MCF 10A (cell line): ENCODE measurements at regions not wholly inside any gene's neighbourhood (a gene's known extent, or its start where the extent isn't known, plus 50 kb on each side); places are given as distances from the start of the nearest gene placed in this dataset.

Experiments
- BruUV-seq: library from RNA; stranded (reverse); fragments of 400-500 nt; replicated peaks from 2 replicates; lab custom pipeline; 2021; lab: Mats Ljungman, UMichigan
- CTCF ChIA-PET: fragments of 300-600 bp; sonication (Branson Sonifier 250); formaldehyde crosslinking; extraction: SDS; loops from one replicate; lab custom pipeline; 2021; ENCODE audit warnings: antibody characterized with exemption, inconsistent platforms; lab: Yijun Ruan, JAX
- POLR2A ChIA-PET: fragments of 300-600, 350-650 bp; sonication (Branson Sonifier 250); formaldehyde crosslinking; extraction: SDS; loops from one replicate; lab custom pipeline; 2020; ENCODE audit warnings: antibody characterized with exemption, inconsistent platforms; lab: Yijun Ruan, JAX
- DNase-seq: peaks from one replicate; pipeline ENCODE4 v3.0.0-alpha.2; 2018; ENCODE audit not compliant: unreplicated experiment
- H3K27ac Mint-ChIP-seq: one replicate; pipeline ENCODE4 v1.8.0; 2022; ENCODE audit warnings: mild to moderate bottlenecking, low read depth, mixed read lengths; ENCODE audit not compliant: unreplicated experiment
- H3K27me3 Mint-ChIP-seq: one replicate; pipeline ENCODE4 v1.8.0; 2022; ENCODE audit warnings: mixed read lengths; ENCODE audit not compliant: insufficient read depth, unreplicated experiment
- H3K36me3 Mint-ChIP-seq: one replicate; pipeline ENCODE4 v1.8.0; 2022; ENCODE audit warnings: mild to moderate bottlenecking, moderate library complexity, mixed read lengths; ENCODE audit not compliant: insufficient read depth, unreplicated experiment
- H3K4me1 Mint-ChIP-seq: one replicate; pipeline ENCODE4 v1.8.0; 2022; ENCODE audit warnings: mixed read lengths; ENCODE audit not compliant: insufficient read depth, unreplicated experiment
- H3K4me3 Mint-ChIP-seq: one replicate; pipeline ENCODE4 v1.8.0; 2022; ENCODE audit warnings: mild to moderate bottlenecking, moderate library complexity, mixed read lengths; ENCODE audit not compliant: unreplicated experiment
- H3K9me3 Mint-ChIP-seq: one replicate; pipeline ENCODE4 v1.8.0; 2022; ENCODE audit warnings: mixed read lengths; ENCODE audit not compliant: unreplicated experiment
- CTCF ChIP-seq: fragments of 200-600 bp; IDR thresholded peaks from one replicate; pipeline ENCODE4 v1.8.0; 2022; ENCODE audit warnings: antibody characterized with exemption, mild to moderate bottlenecking; ENCODE audit not compliant: unreplicated experiment
- intact Hi-C: fragments of 100-400 bp; cut with micrococcal nuclease; formaldehyde crosslinking; loops from 2 replicates; pipeline ENCODE4 v1.14.1; 2022

GRCh38 chr16:86198206-86199118, 299.5 kb downstream of the IRF8 start:
- Mint-ChIP-seq H3K36me3 (no peaks in the 10 kb centered on the region), H3K4me3 (no peak overlapping the region), H3K4me1 (no peaks in the 10 kb centered on the region), H3K27me3 (peaks cover 100% of the 10 kb centered on the region), H3K9me3 (no peaks in the 10 kb centered on the region), H3K27ac (no peak overlapping the region)
- no peak for DNase-seq
- no TSS peak for BruUV-seq
- intact Hi-C loops, result no loop called here
- ChIA-PET POLR2A (no interaction called here), CTCF (no interaction called here)
- TF ChIP-seq CTCF, result no peak

GRCh38 chr16:86199182-86199581, 300.2 kb downstream of the IRF8 start:
- TF ChIP-seq CTCF, result no peak
- Mint-ChIP-seq H3K4me1 (no peaks in the 10 kb centered on the region), H3K9me3 (no peaks in the 10 kb centered on the region), H3K27me3 (peaks cover 95% of the 10 kb centered on the region), H3K27ac (no peak overlapping the region), H3K4me3 (no peak overlapping the region), H3K36me3 (no peaks in the 10 kb centered on the region)
- intact Hi-C loops, result no loop called here
- ChIA-PET POLR2A (interaction anchor here (1.3 kb wide), 1 partner anchor 24 kb away, joined by 4 read pairs; no protein-coding TSS in a partner anchor), CTCF (no interaction called here)
- BruUV-seq, result no TSS peak
- no peak for DNase-seq

GRCh38 chr16:86199871-86200695, 301.1 kb downstream of the IRF8 start:
- H3K27ac Mint-ChIP-seq, result no peak overlapping the region
- H3K4me3 Mint-ChIP-seq, result no peak overlapping the region
- no peaks in the 10 kb centered on the region for H3K9me3 Mint-ChIP-seq
- ChIA-PET POLR2A (interaction anchor here (1.3 kb wide), 1 partner anchor 23 kb away, joined by 4 read pairs; no protein-coding TSS in a partner anchor), CTCF (no interaction called here)
- no peak for DNase-seq
- TF ChIP-seq CTCF, result no peak
- intact Hi-C loops, result no loop called here
- H3K4me1 Mint-ChIP-seq, result no peaks in the 10 kb centered on the region
- no TSS peak for BruUV-seq
- H3K36me3 Mint-ChIP-seq, result no peaks in the 10 kb centered on the region
- H3K27me3 Mint-ChIP-seq, result peaks cover 86% of the 10 kb centered on the region

GRCh38 chr16:86200722-86201121, 301.8 kb downstream of the IRF8 start:
- intact Hi-C loops, result no loop called here
- no peak for DNase-seq
- POLR2A ChIA-PET, result no interaction called here
- CTCF ChIA-PET, result interaction anchor here (0.6 kb wide), 1 partner anchor 8 kb away, joined by 3 read pairs; no protein-coding TSS in a partner anchor
- H3K4me1 Mint-ChIP-seq, result no peaks in the 10 kb centered on the region
- H3K27ac Mint-ChIP-seq, result no peak overlapping the region
- BruUV-seq, result no TSS peak
- no peaks in the 10 kb centered on the region for H3K36me3 Mint-ChIP-seq
- no peaks in the 10 kb centered on the region for H3K9me3 Mint-ChIP-seq
- TF ChIP-seq CTCF, result no peak
- peaks cover 80% of the 10 kb centered on the region for H3K27me3 Mint-ChIP-seq
- H3K4me3 Mint-ChIP-seq, result no peak overlapping the region
